ENCODE measurements at regions not wholly inside any gene's neighbourhood (a gene's known extent, or its start where the extent isn't known, plus 50 kb on each side); places are given as distances from the start of the nearest gene placed in this dataset.

DNA sequence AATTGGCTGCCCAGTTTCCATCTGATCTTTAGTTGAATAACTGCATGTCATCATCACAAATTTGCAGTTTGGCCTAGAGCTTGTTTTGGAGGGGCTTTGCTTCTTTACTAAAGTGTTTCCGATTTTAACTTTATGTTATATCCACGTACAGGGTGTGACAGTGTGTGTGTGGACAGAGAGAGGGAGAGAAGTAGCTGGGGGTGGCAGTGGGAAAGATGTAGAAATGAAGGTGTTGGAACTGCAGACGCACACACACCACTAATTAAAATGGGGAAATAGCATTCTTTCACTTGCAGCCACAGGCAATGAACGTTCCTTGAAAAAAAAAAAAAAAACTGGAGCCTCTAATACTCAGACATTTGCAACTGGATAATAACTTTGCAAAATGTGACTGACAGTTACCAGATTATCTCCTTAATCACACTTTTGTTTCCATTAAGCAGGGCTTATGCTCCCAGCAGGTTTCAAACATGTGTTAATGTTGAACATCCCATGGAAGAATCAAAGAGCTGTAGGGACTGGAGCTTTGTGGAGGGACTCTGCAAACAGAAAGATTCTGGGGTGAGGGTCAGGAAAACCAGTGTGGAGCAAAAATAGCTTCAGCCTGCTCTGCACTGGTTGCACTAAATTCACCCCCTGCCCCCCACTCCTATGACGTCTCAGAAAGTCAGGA lies 238.1 kb upstream of the TENM4 start:
- DNase-seq, result no peak
- intact Hi-C loops (cut with DNase I), result no loop called here

DNA sequence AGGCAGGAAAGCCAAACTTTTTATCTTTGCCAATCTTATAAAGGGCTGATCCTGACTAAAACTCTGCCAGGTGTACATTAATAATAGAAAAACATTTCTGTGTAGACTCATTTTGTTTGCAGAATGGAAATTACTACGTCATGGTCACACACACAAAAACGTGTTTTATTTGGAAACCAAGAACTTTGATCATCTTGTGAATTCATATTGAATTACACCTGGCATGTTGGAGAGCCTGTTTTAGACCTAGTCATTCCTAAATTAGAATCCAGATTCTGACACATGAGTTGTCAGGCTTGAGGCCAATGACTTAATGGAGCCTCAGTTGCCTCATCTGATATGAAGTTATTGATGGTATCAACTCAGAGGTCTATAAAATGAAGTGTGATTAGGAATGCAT lies 235.6 kb upstream of the TENM4 start:
- no peak for DNase-seq
- intact Hi-C loops (cut with DNase I), result no loop called here

GRCh38 chr11:79675081-79675480 lies 234.3 kb upstream of the TENM4 start:
- no peak for DNase-seq

DNA sequence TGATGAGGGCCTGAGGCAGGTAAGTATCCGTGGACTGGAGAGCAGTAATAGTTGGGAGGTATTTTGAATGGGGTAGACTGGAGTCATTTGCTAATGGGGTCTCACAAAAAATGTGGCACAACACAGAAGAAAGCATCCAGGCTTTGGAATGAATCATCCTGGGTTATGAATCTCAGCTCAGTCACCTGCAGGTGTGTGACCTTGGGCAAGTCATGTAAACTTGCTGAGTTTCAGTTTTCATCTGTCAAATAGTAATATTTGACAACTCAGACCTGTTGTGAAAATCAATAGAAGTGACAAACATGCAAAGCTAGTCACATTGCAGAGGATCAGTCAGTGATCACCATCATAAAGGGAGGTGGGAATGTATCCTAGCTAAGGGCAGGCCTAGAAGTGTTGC lies 232.0 kb upstream of the TENM4 start:
- intact Hi-C loops (cut with DNase I), result no loop called here
- DNase-seq, result no peak

More at GRCh38 chr11:79675081-79675480, 234.3 kb upstream of the TENM4 start:
- intact Hi-C loops (cut with DNase I), result no loop called here

GRCh38 chr11:79671401-79671800 lies 230.6 kb upstream of the TENM4 start:
- intact Hi-C loops (cut with DNase I), result no loop called here
- DNase-seq, result no peak

- intact Hi-C loops (cut with DNase I), result no loop called here
- no peak for DNase-seq
Observed at GRCh38 chr11:79670882-79671281, 230.1 kb upstream of the TENM4 start.

DNA sequence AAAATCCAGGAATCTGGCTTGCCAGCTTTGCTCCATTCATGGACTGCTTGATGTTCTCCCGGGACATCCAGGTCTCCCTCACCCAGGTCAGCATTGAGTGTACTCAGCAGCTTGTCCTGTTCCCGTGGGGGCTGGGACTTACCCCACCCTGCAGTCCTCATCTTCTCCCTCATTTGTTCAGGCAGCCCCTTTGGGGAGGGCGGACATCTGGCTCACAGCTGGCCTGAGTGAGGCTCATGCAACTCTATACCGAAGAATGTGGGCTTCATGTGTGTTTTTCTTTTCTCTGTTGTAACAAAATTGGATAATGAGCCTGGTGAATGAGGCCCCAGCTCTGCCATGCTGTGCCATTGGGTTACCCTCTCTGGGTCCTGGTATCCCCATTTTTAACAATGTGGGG lies 227.7 kb upstream of the TENM4 start:
- intact Hi-C loops (cut with DNase I), result no loop called here
- DNase-seq, result no peak

- intact Hi-C loops (cut with DNase I), result no loop called here
- no peak for DNase-seq
Observed at GRCh38 chr11:79667380-79667779, 226.6 kb upstream of the TENM4 start.

GRCh38 chr11:79663017-79663416 lies 222.2 kb upstream of the TENM4 start:
- intact Hi-C loops (cut with DNase I), result no loop called here

DNA sequence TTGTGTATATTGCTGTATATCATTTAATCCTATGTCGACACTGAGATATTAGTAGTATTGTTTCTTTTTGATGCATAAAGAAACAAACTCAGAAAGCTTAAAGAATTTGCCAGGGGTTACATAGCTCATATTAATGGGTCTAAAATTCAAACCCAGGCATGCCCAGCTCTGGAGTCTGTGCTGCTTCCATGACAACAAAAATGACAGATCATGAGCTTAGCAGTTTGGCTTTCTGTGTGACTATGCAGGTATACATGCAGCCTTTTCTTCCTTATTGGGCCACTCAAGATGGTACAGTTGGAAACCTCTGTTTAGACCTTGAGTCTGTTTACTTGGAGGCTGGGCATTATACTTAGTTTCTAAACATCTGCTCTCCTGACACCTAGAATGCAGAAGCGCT lies 220.5 kb upstream of the TENM4 start:
- intact Hi-C loops (cut with DNase I), result no loop called here
- DNase-seq, result no peak

More at GRCh38 chr11:79663017-79663416, 222.2 kb upstream of the TENM4 start:
- DNase-seq, result no peak

- no peak for DNase-seq
- intact Hi-C loops (cut with DNase I), result no loop called here
Observed at GRCh38 chr11:79648766-79649520, 208.1 kb upstream of the TENM4 start.

GRCh38 chr11:79637219-79637618 lies 196.4 kb upstream of the TENM4 start:
- no peak for DNase-seq
- intact Hi-C loops (cut with DNase I), result no loop called here

GRCh38 chr11:79634905-79635304 lies 194.1 kb upstream of the TENM4 start:
- intact Hi-C loops (cut with DNase I), result no loop called here
- no peak for DNase-seq

- intact Hi-C loops (cut with DNase I), result no loop called here
- no peak for DNase-seq
Observed at GRCh38 chr11:79627281-79627680, 186.5 kb upstream of the TENM4 start.

- intact Hi-C loops (cut with DNase I), result no loop called here
- no peak for DNase-seq
Observed at GRCh38 chr11:79626135-79627075, 185.6 kb upstream of the TENM4 start.

DNA sequence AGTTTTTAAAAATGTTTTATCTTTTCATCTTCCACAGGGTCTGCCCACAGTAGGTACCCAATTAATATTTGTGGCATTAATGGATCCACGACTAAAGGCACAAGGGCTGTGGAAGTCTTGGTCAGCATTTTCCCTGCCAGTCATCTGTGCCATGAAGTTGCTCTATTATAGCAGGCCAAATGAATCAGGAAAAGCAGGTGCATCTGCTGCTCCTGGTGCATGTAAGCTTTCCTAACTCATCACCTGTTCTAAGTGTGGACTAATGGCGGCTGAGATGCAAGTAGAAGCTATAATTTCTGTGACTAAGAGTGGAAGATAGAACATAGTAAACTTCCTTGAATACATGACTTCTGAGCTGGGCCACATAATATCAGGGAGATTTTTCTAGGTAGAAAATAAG lies 182.5 kb upstream of the TENM4 start:
- intact Hi-C loops (cut with DNase I), result no loop called here
- no peak for DNase-seq

- DNase-seq, result no peak
- intact Hi-C loops (cut with DNase I), result no loop called here
Observed at GRCh38 chr11:79617561-79617960, 176.7 kb upstream of the TENM4 start.

DNA sequence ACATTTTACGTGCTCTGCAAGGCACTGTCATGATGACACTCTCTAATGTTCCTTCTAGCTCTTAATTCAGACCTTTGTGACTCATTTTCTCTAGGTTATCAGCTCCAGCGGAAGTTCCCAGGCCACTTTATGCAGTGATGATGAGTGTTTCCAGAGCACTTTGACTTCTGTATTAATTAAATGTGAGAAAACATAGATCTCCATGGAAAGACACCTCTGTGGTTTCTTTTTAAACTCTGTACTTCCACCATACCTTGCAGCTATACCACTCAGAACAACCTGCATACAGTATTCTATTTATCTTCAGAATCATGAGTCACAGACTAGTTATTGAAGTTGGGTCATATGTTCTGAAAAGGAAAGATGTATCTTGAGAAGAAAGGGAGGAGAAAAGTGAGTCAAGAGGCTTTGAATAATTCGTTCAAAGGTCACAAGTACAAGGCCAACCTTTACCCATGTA lies 175.6 kb upstream of the TENM4 start:
- intact Hi-C loops (cut with DNase I), result no loop called here
- DNase-seq, result no peak

DNA sequence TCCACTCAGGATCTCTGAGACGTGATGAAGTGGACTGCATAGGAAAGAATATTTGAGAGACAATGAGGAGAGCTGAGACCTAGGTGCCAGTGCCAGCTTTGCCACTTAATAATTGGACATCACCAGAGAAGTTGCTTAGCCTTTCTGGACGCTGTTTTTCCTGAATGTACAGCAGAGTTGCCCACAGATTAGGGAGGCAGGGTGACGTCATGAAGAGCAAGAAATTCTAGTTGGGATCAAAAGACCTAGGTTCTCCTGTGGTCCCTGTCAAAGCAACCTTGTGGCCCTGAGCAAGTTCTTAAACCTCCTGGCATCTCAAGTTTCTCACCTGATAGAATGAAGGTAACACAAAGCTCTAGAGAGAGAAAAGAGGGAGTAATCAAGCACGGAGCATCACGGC lies 174.6 kb upstream of the TENM4 start:
- intact Hi-C loops (cut with DNase I), result no loop called here

DNA sequence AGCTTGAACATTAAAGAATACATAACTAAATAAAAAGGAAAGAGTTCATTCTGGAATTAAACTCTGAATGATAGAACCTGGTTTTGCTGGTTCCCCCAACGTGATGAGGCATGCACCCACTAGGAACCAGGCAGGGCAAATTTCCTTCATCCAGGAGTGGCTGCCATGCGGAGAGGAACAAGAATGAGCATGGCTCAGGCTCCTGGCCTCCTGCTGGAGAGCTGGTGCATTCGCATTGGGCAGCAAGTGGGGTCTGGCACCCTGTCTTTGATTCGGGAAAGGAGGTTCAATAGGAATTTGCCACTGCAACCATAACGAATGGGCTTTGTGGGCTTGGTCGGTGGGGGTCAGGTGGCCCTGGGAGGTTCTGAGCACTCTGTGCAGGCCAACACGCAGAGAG lies 169.8 kb upstream of the TENM4 start:
- intact Hi-C loops (cut with DNase I), result no loop called here

More for the DNA sequence above, 174.6 kb upstream of the TENM4 start:
- DNase-seq, result no peak

More for the DNA sequence above, 169.8 kb upstream of the TENM4 start:
- no peak for DNase-seq

Measured in head of caudate nucleus (tissue), 42 donors.